T-cell (primary cell): ENCODE measurements at regions not wholly inside any gene's neighbourhood (a gene's known extent, or its start where the extent isn't known, plus 50 kb on each side); places are given as distances from the start of the nearest gene placed in this dataset.

Source experiments
- ATAC-seq, 4 experiments: fragments of 200-7000 bp in 3 of 4; fragments of 150-1000 bp in 1 of 4; cut with Tn5 transposase; replicated peaks in 1 of 4; 1 replicate in 3 of 4; 2 replicates in 1 of 4; pipeline ENCODE4 v1.10.0; 2021; ENCODE audit warnings: moderate library complexity in 3 of 4, mild to moderate bottlenecking in 2 of 4, moderate number of reproducible peaks in 1 of 4
- CTCF ChIA-PET, 2 donors: fragments of 300-600 bp; sonication (Branson Sonifier 250); formaldehyde crosslinking; loops; one replicate each; lab custom pipeline; 2022; ENCODE audit warnings: antibody characterized with exemption in 2 of 2; lab: Charles Lee
- POLR2A ChIA-PET, 2 donors: fragments of 300-600 bp; sonication (Branson Sonifier 250); formaldehyde crosslinking; loops; one replicate each; lab custom pipeline; 2022; ENCODE audit warnings: antibody characterized with exemption in 2 of 2; lab: Charles Lee
- DNase-seq, 35 experiments: peaks; one replicate each; pipeline versions ENCODE4 v3.0.0 to v3.0.0-alpha.2; 2013 to 2023
- H3K27ac ChIP-seq: one replicate; pipeline ENCODE4 v1.5.1; 2013; ENCODE audit warnings: low read length
- H3K27me3 ChIP-seq, 2 experiments: replicated peaks in 1 of 2; 1 replicate in 1 of 2; 2 replicates in 1 of 2; pipeline versions ENCODE4 v1.6.1 to v1.7.0; 2013; ENCODE audit warnings: low read length in 1 of 2, mixed read lengths in 1 of 2; ENCODE audit not compliant: control insufficient read depth in 2 of 2, insufficient read depth in 2 of 2; ENCODE audit errors: extremely low read depth in 1 of 2
- H3K36me3 ChIP-seq, 2 donors: 1 replicate in 1 of 2; 2 replicates in 1 of 2; pipeline versions ENCODE4 v1.6.1 to v1.7.0; 2013; ENCODE audit warnings: low read length in 1 of 2; ENCODE audit not compliant: control insufficient read depth in 2 of 2, insufficient read depth in 1 of 2; ENCODE audit errors: extremely low read depth in 1 of 2
- H3K4me1 ChIP-seq, 2 experiments: 1 replicate in 1 of 2; 2 replicates in 1 of 2; pipeline versions ENCODE4 v1.6.1 to v1.7.0; 2013; ENCODE audit warnings: low read length in 2 of 2, mixed read lengths in 1 of 2; ENCODE audit not compliant: insufficient read depth in 2 of 2, control insufficient read depth in 1 of 2; ENCODE audit errors: extremely low read depth in 1 of 2
- H3K4me3 ChIP-seq, 2 donors: 1 replicate in 1 of 2; 2 replicates in 1 of 2; pipeline versions ENCODE4 v1.5.1 to v1.7.0; 2013; ENCODE audit warnings: mild to moderate bottlenecking in 2 of 2, low read length in 1 of 2, moderate library complexity in 1 of 2; ENCODE audit not compliant: control insufficient read depth in 1 of 2; ENCODE audit errors: extremely low read depth in 1 of 2
- H3K9me3 ChIP-seq: 2 replicates; pipeline ENCODE4 v1.7.0; 2013
- H3K27ac Mint-ChIP-seq, 2 donors: one replicate each; pipeline ENCODE4 v1.8.0; 2020 to 2021; ENCODE audit warnings: mild to moderate bottlenecking in 2 of 2, mixed read lengths in 2 of 2
- H3K27me3 Mint-ChIP-seq, 2 donors: one replicate each; pipeline ENCODE4 v1.8.0; 2021 to 2022; ENCODE audit warnings: mixed read lengths in 2 of 2
- H3K36me3 Mint-ChIP-seq: one replicate; pipeline ENCODE4 v1.8.0; 2021; ENCODE audit warnings: mixed read lengths
- H3K4me1 Mint-ChIP-seq, 3 donors: one replicate each; pipeline ENCODE4 v1.8.0; 2020 to 2022; ENCODE audit warnings: mixed read lengths in 3 of 3, mild to moderate bottlenecking in 1 of 3
- H3K4me3 Mint-ChIP-seq, 3 donors: one replicate each; pipeline ENCODE4 v1.8.0; 2020 to 2022; ENCODE audit warnings: mild to moderate bottlenecking in 3 of 3, mixed read lengths in 3 of 3, moderate library complexity in 3 of 3
- H3K9me3 Mint-ChIP-seq, 3 donors: one replicate each; pipeline ENCODE4 v1.8.0; 2020 to 2022; ENCODE audit warnings: mixed read lengths in 3 of 3
- WGBS: methylation state at CpG from one replicate; pipeline ENCODE4 v1.1.5; 2013; ENCODE audit warnings: missing lambda C conversion rate; ENCODE audit not compliant: insufficient coverage; 5-methylcytosine and 5-hydroxymethylcytosine counted together

DNA sequence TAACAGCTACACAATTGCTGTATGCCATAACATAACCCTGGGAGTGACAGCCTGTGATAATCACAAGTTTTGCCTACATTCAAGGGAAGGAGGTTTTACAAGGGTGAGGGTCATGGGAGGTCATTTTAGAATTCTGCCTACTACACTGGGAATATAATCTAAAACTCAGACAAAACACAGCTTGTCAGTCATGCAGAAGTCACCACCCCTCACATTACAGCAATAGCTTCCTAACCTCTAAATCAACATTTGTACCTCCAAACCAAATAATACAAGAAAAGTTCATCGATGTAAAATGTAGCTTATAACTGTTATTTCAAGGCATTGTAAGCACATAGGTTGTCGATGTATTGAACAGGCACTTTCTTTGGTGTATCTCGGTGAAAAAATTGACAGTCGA lies 139.0 kb downstream of the FAM114A2 start:
- DNase-seq (no peak), ATAC-seq (no peak)
- Mint-ChIP-seq H3K27ac (no peak overlapping the region), H3K4me1 (no peaks in the 10 kb centered on the region), H3K9me3 (peaks cover 0 to 3% (median 0%) of the 10 kb centered on the region in 3 donors), H3K27me3 (peaks cover 3 to 14% of the 10 kb centered on the region in 2 donors), H3K4me3 (no peak overlapping the region), H3K36me3 (no peaks in the 10 kb centered on the region)
- Histone ChIP-seq H3K9me3 (no peaks in the 10 kb centered on the region), H3K27ac (no peak overlapping the region), H3K36me3 (no peaks in the 10 kb centered on the region), H3K4me1 (no peaks in the 10 kb centered on the region), H3K27me3 (peaks cover 0 to 3% of the 10 kb centered on the region in 2 experiments), H3K4me3 (no peak overlapping the region)
- POLR2A ChIA-PET = no interaction called here
- WGBS = no CpG with 5 or more reads among the region's 4 CpGs
- CTCF ChIA-PET = no interaction called here

DNA sequence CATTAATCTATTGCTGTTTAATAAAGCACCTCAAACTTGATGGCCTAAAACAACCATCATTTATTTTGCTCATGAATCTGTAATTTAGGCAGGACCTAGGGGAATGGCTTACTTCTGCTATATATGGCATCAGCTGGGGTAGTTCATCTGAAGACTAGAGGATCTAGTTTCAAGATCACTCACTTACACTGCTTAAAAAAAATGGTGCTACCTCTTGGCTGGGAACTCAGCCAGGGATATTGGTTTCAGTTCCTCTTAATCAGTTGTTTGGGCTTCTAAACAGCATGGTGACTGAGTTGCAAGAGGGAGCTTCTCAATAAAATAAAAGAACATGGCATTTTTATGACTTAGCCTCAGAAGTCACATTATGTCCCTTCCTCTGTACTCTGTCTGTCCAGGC lies 142.0 kb downstream of the FAM114A2 start:
- ChIA-PET POLR2A (no interaction called here), CTCF (no interaction called here)
- no peak overlapping the region for H3K4me3 ChIP-seq
- no peaks in the 10 kb centered on the region for H3K9me3 ChIP-seq
- Mint-ChIP-seq H3K27ac (no peak overlapping the region), H3K9me3 (peaks cover 0 to 3% (median 0%) of the 10 kb centered on the region in 3 donors), H3K4me1 (no peaks in the 10 kb centered on the region), H3K27me3 (peaks cover 3 to 14% of the 10 kb centered on the region in 2 donors), H3K4me3 (no peak overlapping the region), H3K36me3 (no peaks in the 10 kb centered on the region)
- peaks cover 0 to 3% of the 10 kb centered on the region in 2 experiments for H3K27me3 ChIP-seq
- no peaks in the 10 kb centered on the region for H3K36me3 ChIP-seq
- no peak for DNase-seq
- no peak for ATAC-seq
- no peaks in the 10 kb centered on the region for H3K4me1 ChIP-seq
- H3K27ac ChIP-seq = no peak overlapping the region

DNA sequence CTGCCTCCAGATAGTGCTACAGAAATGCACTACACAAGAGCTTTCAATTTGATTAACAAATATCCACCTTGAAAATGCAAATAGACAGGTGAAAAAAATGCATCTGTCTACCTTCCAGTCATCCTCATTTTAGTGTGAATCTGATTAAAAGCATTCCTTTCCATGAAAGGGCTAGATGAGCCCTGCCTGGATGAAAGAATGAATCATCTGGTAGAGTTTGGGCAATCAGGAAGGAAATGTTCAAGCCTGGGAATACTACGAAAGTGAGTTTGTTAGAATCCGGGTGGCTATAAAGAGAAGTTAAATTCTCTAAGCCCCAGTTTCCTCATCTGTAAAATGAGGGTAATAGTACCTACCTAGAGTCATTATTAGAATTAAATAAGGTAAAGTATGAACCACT lies 142.6 kb downstream of the FAM114A2 start:
- ATAC-seq (no peak), DNase-seq (no peak)
- Histone ChIP-seq H3K36me3 (no peaks in the 10 kb centered on the region), H3K4me3 (no peak overlapping the region), H3K27me3 (peaks cover 0 to 3% of the 10 kb centered on the region in 2 experiments), H3K27ac (no peak overlapping the region), H3K9me3 (no peaks in the 10 kb centered on the region), H3K4me1 (no peaks in the 10 kb centered on the region)
- ChIA-PET POLR2A (no interaction called here), CTCF (no interaction called here)
- Mint-ChIP-seq H3K4me3 (no peak overlapping the region), H3K9me3 (peaks cover 0 to 3% (median 0%) of the 10 kb centered on the region in 3 donors), H3K27ac (no peak overlapping the region), H3K27me3 (peaks cover 3 to 14% of the 10 kb centered on the region in 2 donors), H3K36me3 (no peaks in the 10 kb centered on the region), H3K4me1 (no peaks in the 10 kb centered on the region)
- WGBS = no CpG with 5 or more reads among the region's 2 CpGs

DNA sequence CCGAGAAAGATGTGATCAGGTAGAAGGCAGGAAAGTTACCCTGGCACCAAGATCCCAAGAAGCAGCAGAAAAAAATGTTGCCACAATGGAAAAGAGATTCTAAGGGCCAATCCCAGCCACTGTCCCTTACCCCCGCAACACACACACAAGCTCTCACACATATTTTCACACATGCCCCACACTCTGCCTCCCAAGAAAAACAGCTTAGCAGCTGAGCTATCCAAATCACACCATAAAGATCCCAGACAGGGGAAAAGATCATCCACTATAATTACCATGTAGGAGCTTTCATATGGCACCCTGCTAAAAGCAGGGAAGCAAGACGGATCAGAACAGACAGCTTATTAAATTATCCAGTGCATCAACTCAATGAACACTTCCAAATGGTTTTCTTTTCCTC lies 143.4 kb downstream of the FAM114A2 start:
- H3K27ac Mint-ChIP-seq = no peak overlapping the region
- H3K27me3 ChIP-seq = peaks cover 0 to 3% of the 10 kb centered on the region in 2 experiments
- 100% methylated on average over 2 of the region's 3 CpGs for WGBS
- H3K27me3 Mint-ChIP-seq = peaks cover 3 to 14% of the 10 kb centered on the region in 2 donors
- ChIA-PET CTCF (no interaction called here), POLR2A (no interaction called here)
- no peaks in the 10 kb centered on the region for H3K9me3 ChIP-seq
- H3K4me3 ChIP-seq = no peak overlapping the region
- no peak overlapping the region for H3K4me3 Mint-ChIP-seq
- H3K4me1 Mint-ChIP-seq = no peaks in the 10 kb centered on the region
- peaks cover 0 to 3% (median 0%) of the 10 kb centered on the region in 3 donors for H3K9me3 Mint-ChIP-seq
- H3K27ac ChIP-seq = no peak overlapping the region
- H3K36me3 Mint-ChIP-seq = no peaks in the 10 kb centered on the region
- DNase-seq (no peak), ATAC-seq (no peak)
- no peaks in the 10 kb centered on the region for H3K4me1 ChIP-seq
- no peaks in the 10 kb centered on the region for H3K36me3 ChIP-seq

DNA sequence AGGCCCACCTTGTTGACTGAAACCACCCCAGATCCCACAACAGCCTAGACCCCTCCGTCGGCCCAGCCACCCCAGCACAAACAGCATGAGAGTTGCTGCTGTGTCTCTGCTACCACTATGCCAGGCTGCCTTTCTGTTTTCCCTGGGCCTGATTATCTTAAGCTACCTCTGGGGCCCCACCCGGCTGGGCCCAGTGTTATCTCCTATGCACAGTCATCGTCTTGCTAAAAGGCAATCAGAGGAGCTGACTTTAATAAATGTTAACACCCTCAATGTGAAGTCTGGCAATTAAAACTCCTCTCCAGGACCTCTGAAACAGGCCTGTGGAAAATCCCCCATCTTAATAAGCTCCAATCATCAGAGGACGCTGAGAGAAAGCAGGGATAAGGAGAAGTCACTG lies 144.9 kb downstream of the FAM114A2 start:
- no peaks in the 10 kb centered on the region for H3K36me3 Mint-ChIP-seq
- POLR2A ChIA-PET = no interaction called here
- H3K27ac ChIP-seq = no peak overlapping the region
- peaks cover 3 to 11% of the 10 kb centered on the region in 2 donors for H3K27me3 Mint-ChIP-seq
- no peak overlapping the region for H3K4me3 ChIP-seq
- no peaks in the 10 kb centered on the region for H3K9me3 ChIP-seq
- CTCF ChIA-PET = no interaction called here
- peaks cover 0 to 3% of the 10 kb centered on the region in 2 experiments for H3K27me3 ChIP-seq
- H3K27ac Mint-ChIP-seq = no peak overlapping the region
- no peak overlapping the region for H3K4me3 Mint-ChIP-seq
- peaks cover 0 to 3% (median 0%) of the 10 kb centered on the region in 3 donors for H3K9me3 Mint-ChIP-seq
- DNase-seq = no peak
- no peaks in the 10 kb centered on the region for H3K4me1 ChIP-seq
- no peaks in the 10 kb centered on the region for H3K4me1 Mint-ChIP-seq
- no peaks in the 10 kb centered on the region for H3K36me3 ChIP-seq
- 64% methylated on average over 4 of the region's 5 CpGs for WGBS
- no peak for ATAC-seq

DNA sequence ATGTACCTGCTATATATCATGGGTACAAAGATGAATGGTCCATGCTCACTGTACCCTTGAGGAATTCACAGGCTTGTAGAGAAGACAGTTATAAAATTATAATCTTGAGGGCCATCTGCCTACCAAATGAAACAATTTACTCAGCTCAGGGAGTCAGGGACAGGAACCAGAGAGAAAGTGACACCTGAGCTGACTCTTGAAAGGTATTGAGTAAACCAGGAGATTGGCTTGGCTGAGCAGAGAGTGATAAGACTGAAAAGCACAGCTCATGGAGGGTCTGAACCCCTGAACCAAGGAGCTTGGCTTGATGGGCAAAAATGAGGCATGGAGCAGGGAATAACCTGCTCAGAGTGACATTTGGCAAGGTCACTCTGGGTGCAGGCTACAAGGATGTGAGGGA lies 147.3 kb downstream of the FAM114A2 start:
- Mint-ChIP-seq H3K27ac (no peak overlapping the region), H3K9me3 (no peaks in the 10 kb centered on the region), H3K4me1 (no peaks in the 10 kb centered on the region), H3K4me3 (no peak overlapping the region), H3K27me3 (peaks cover 0 to 4% of the 10 kb centered on the region in 2 donors), H3K36me3 (no peaks in the 10 kb centered on the region)
- ATAC-seq = no peak
- ChIA-PET CTCF (no interaction called here), POLR2A (no interaction called here)
- Histone ChIP-seq H3K4me1 (no peaks in the 10 kb centered on the region), H3K4me3 (no peak overlapping the region), H3K27ac (no peak overlapping the region), H3K36me3 (no peaks in the 10 kb centered on the region), H3K27me3 (peaks cover 0 to 3% of the 10 kb centered on the region in 2 experiments), H3K9me3 (no peaks in the 10 kb centered on the region)
- no peak for DNase-seq

DNA sequence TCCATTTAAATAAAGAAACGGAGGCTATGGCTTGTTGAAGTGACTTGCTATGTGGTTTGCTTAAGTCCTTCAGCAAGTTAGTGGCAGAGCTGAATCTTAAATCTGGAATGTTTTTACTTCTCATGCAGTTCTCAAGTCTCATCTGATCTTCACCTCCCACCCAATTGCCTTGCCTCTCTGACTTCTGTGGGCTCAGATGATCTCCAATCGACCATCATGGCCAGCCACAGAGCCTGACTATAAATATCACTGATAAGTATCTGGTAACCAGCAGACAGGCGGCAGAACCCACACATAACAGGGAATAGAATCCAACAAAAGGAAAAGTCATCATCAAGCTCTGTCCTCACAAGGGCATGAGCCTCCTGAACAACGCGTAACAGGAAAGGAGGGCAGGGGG lies 149.9 kb downstream of the FAM114A2 start:
- no peaks in the 10 kb centered on the region for H3K9me3 ChIP-seq
- H3K4me1 ChIP-seq = no peaks in the 10 kb centered on the region
- Mint-ChIP-seq H3K4me3 (no peak overlapping the region), H3K36me3 (no peaks in the 10 kb centered on the region), H3K4me1 (no peaks in the 10 kb centered on the region), H3K27me3 (no peaks in the 10 kb centered on the region), H3K27ac (no peak overlapping the region), H3K9me3 (no peaks in the 10 kb centered on the region)
- no peak overlapping the region for H3K27ac ChIP-seq
- H3K4me3 ChIP-seq = no peak overlapping the region
- ChIA-PET POLR2A (no interaction called here), CTCF (no interaction called here)
- no peaks in the 10 kb centered on the region for H3K27me3 ChIP-seq
- ATAC-seq = no peak
- 54% methylated on average over 3 of the region's 5 CpGs for whole genome bisulfite sequencing
- no peaks in the 10 kb centered on the region for H3K36me3 ChIP-seq
- no peak for DNase-seq
